ENCODE measurements at regions not wholly inside any gene's neighbourhood (a gene's known extent, or its start where the extent isn't known, plus 50 kb on each side); places are given as distances from the start of the nearest gene placed in this dataset.

DNA sequence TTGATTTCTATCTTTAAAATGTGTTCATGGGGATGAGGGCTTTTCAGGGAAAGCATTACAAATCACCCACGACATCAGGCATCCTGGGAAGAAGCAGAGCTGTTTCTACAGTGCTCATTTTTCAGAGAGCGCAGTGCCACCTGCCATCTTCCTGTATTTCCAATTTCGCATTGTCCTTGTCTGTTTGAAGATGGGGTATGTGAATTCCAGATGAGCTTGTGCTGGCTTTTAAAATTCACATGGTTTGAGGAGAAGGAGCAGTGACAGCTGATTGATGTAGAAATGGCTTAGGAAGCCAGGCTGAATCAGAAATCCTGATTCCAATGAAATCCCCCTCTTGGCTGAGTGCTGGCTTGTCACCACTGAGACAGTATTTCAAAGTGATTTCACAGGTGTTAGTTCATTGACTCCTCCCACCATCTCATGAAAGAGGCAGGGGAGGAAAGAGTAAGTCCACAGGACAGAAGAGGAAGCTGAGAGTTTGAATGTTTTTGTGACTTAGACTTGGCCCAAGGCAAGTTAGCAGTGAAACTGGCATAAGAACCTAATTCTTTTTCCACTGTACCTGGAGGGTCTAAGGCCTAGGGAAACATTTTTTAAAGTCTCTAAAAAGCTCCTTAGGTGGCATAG, 344.6 kb upstream of the C11orf87 start:
- TF ChIP-seq POLR2AphosphoS5 (IDR thresholded peaks at IDR 0.05; ENCODE audit: borderline replicate concordance, low read depth, low read length) (no peak), EZH2 (IDR thresholded peaks at IDR 0.05) (no peak), FOXP2 (optimal IDR thresholded peaks at IDR 0.05; ENCODE audit: control extremely low read depth, extremely low read length, insufficient read depth) (no peak)

Data from SK-N-MC (cell line).